Body of pancreas (tissue), 4 donors: ENCODE measurements at regions not wholly inside any gene's neighbourhood (a gene's known extent, or its start where the extent isn't known, plus 50 kb on each side); places are given as distances from the start of the nearest gene placed in this dataset.

Source experiments
- POLR2A ChIP-seq, 3 donors: fragments of 450-650 bp; IDR thresholded peaks; one replicate each; pipeline ENCODE4 v1.6.1; 2016; ENCODE audit warnings: antibody characterized with exemption in 3 of 3, mild to moderate bottlenecking in 2 of 3
- TF ChIP-seq, protein P1 (sequence below), 7 experiments: fragments of 450-650 bp in 4 of 7; fragments of 200-600 bp in 3 of 7; sonication (generic) in 3 of 7; IDR thresholded peaks; one replicate each; pipeline ENCODE4 v1.5.1; 2016 to 2019; ENCODE audit warnings: antibody characterized with exemption in 7 of 7

DNA sequence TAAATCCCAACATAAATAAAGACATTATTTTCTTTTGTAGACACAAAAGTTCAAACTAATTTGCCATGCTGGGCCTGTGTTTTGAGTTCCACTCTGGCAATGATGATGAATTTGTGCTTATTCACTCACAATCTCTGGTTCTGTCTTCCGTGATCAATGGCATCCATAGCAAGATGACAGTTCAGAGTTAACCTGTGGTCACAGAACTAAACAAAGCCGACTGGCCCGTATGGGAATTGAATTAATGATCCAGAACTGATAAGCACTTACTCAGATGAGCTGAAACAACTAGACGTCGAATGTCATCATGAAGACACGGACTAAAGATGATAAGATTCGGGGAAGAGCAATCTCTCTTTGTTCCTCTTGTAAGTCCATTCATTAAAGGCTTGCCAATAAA is 81.6 kb downstream of the CAPZA3 start:
- TF ChIP-seq, protein P1, sequence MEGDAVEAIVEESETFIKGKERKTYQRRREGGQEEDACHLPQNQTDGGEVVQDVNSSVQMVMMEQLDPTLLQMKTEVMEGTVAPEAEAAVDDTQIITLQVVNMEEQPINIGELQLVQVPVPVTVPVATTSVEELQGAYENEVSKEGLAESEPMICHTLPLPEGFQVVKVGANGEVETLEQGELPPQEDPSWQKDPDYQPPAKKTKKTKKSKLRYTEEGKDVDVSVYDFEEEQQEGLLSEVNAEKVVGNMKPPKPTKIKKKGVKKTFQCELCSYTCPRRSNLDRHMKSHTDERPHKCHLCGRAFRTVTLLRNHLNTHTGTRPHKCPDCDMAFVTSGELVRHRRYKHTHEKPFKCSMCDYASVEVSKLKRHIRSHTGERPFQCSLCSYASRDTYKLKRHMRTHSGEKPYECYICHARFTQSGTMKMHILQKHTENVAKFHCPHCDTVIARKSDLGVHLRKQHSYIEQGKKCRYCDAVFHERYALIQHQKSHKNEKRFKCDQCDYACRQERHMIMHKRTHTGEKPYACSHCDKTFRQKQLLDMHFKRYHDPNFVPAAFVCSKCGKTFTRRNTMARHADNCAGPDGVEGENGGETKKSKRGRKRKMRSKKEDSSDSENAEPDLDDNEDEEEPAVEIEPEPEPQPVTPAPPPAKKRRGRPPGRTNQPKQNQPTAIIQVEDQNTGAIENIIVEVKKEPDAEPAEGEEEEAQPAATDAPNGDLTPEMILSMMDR (IDR thresholded peaks at IDR 0.05) = no peak
- TF ChIP-seq POLR2A (IDR thresholded peaks at IDR 0.05) = no peak
